H1 (cell line): ENCODE measurements at regions not wholly inside any gene's neighbourhood (a gene's known extent, or its start where the extent isn't known, plus 50 kb on each side); places are given as distances from the start of the nearest gene placed in this dataset.

Experiments used
- CTCF ChIA-PET: fragments of 300-600 bp; sonication (Branson Sonifier 250); formaldehyde crosslinking; loops from one replicate; lab custom pipeline; 2021; ENCODE audit not compliant: partially characterized antibody; lab: Charles Lee
- POLR2A ChIA-PET: fragments of 300-600 bp; sonication (Branson Sonifier 250); formaldehyde crosslinking; loops from one replicate; lab custom pipeline; 2021; ENCODE audit warnings: inconsistent platforms; ENCODE audit not compliant: partially characterized antibody; lab: Charles Lee
- DNase-seq, 2 experiments: peaks; one replicate each; pipeline versions ENCODE4 v3.0.0 to v3.0.0-alpha.2; 2010 to 2022; ENCODE audit warnings: low spot score in 2 of 2, low read depth in 1 of 2, mixed read lengths in 1 of 2
- FAIRE-seq: peaks from 2 replicates; lab custom pipeline; 2011; peaks lifted over from hg19 to GRCh38; lab: Jason Lieb, UNC
- H2AFZ ChIP-seq: 2 replicates; pipeline ENCODE4 v1.8.1; 2012; ENCODE audit warnings: low read length, inconsistent platforms
- H2AK5ac ChIP-seq: 2 replicates; pipeline ENCODE4 v1.6.1; 2013; ENCODE audit warnings: low read depth, low read length
- H2BK120ac ChIP-seq: replicated peaks from 2 replicates; pipeline ENCODE3; 2013; ENCODE audit warnings: low read depth, low read length, inconsistent platforms
- H2BK12ac ChIP-seq: 2 replicates; pipeline ENCODE4 v1.6.1; 2013; ENCODE audit warnings: low read depth, low read length
- H2BK15ac ChIP-seq: 2 replicates; pipeline ENCODE4 v1.6.1; 2013; ENCODE audit warnings: low read length
- H2BK20ac ChIP-seq: 2 replicates; pipeline ENCODE4 v1.6.1; 2013; ENCODE audit warnings: low read length
- H2BK5ac ChIP-seq: 2 replicates; pipeline ENCODE4 v1.6.1; 2013; ENCODE audit warnings: low read depth, low read length
- H3K14ac ChIP-seq: 2 replicates; pipeline ENCODE4 v1.6.1; 2013; ENCODE audit warnings: inconsistent platforms; ENCODE audit not compliant: insufficient read length
- H3K18ac ChIP-seq: 2 replicates; pipeline ENCODE4 v1.6.1; 2013; ENCODE audit warnings: low read length; ENCODE audit errors: extremely low read depth
- H3K23ac ChIP-seq: 2 replicates; pipeline ENCODE4 v1.6.1; 2013; ENCODE audit warnings: inconsistent platforms; ENCODE audit not compliant: insufficient read length
- H3K23me2 ChIP-seq: 2 replicates; pipeline ENCODE4 v1.6.1; 2013; ENCODE audit warnings: low read depth, low read length
- H3K27ac ChIP-seq: 2 replicates; pipeline ENCODE4 v1.6.1; 2011; ENCODE audit warnings: low read depth, low read length, inconsistent platforms
- H3K27me3 ChIP-seq, 4 experiments: replicated peaks in 1 of 4; 1 replicate in 1 of 4; 2 replicates in 3 of 4; pipeline versions ENCODE4 v1.6.1 to v1.8.1; 2011 to 2013; ENCODE audit warnings: low read length in 3 of 4, mild to moderate bottlenecking in 3 of 4, inconsistent platforms in 2 of 4, mixed read lengths in 2 of 4, moderate library complexity in 1 of 4; ENCODE audit not compliant: control insufficient read depth in 3 of 4, insufficient read depth in 3 of 4; ENCODE audit errors: extremely low read depth in 1 of 4
- H3K36me3 ChIP-seq, 4 experiments: 2 replicates each; pipeline versions ENCODE4 v1.6.1 to v1.8.1; 2011 to 2013; ENCODE audit warnings: mild to moderate bottlenecking in 4 of 4, low read length in 3 of 4, moderate library complexity in 2 of 4, control low read depth in 1 of 4, inconsistent platforms in 1 of 4; ENCODE audit not compliant: insufficient read depth in 4 of 4, control insufficient read depth in 2 of 4
- H3K4ac ChIP-seq: replicated peaks from 2 replicates; pipeline ENCODE3; 2013; ENCODE audit warnings: low read length, low read depth, mixed read lengths, inconsistent platforms; ENCODE audit not compliant: insufficient read length
- H3K4me1 ChIP-seq, 4 experiments: replicated peaks in 1 of 4; 1 replicate in 1 of 4; 2 replicates in 3 of 4; pipeline versions ENCODE4 v1.6.1 to v1.8.1; 2011 to 2013; ENCODE audit warnings: low read length in 3 of 4, inconsistent platforms in 2 of 4, mixed read lengths in 1 of 4; ENCODE audit not compliant: insufficient read depth in 4 of 4, control insufficient read depth in 3 of 4
- H3K4me2 ChIP-seq, 2 experiments: 2 replicates each; pipeline versions ENCODE4 v1.6.1 to v1.8.1; 2011 to 2013; ENCODE audit warnings: low read depth in 2 of 2, low read length in 2 of 2, control low read depth in 1 of 2, inconsistent platforms in 1 of 2, mild to moderate bottlenecking in 1 of 2; ENCODE audit not compliant: insufficient read depth in 1 of 2
- H3K4me3 ChIP-seq, 4 experiments: fragments of 200-600, 300-600 bp in 1 of 4; sonication (generic), shearing (Covaris generic), sonication (Bioruptor Twin) in 1 of 4; 2 replicates each; pipeline versions ENCODE4 v1.5.1 to v1.8.1; 2011 to 2016; ENCODE audit warnings: low read length in 4 of 4, low read depth in 3 of 4, control low read depth in 2 of 4, inconsistent platforms in 2 of 4, mild to moderate bottlenecking in 2 of 4, mixed read lengths in 1 of 4, moderate library complexity in 1 of 4; ENCODE audit not compliant: insufficient read depth in 2 of 4; ENCODE audit errors: extremely low read depth in 1 of 4
- H3K56ac ChIP-seq: replicated peaks from 2 replicates; pipeline ENCODE3; 2013; ENCODE audit warnings: low read depth, mild to moderate bottlenecking, mixed read lengths, low read length, inconsistent platforms; ENCODE audit not compliant: insufficient read length
- H3K79me1 ChIP-seq: 2 replicates; pipeline ENCODE4 v1.6.1; 2013; ENCODE audit warnings: low read depth, low read length, control low read depth
- H3K79me2 ChIP-seq, 2 experiments: 2 replicates each; pipeline versions ENCODE4 v1.6.1 to v1.8.1; 2012 to 2013; ENCODE audit warnings: low read length in 2 of 2, mild to moderate bottlenecking in 2 of 2, inconsistent platforms in 1 of 2; ENCODE audit not compliant: insufficient read depth in 2 of 2, control insufficient read depth in 1 of 2
- H3K9ac ChIP-seq, 4 experiments: replicated peaks in 1 of 4; 1 replicate in 1 of 4; 2 replicates in 3 of 4; pipeline versions ENCODE4 v1.6.1 to v1.8.1; 2011 to 2013; ENCODE audit warnings: low read depth in 3 of 4, low read length in 3 of 4, control low read depth in 2 of 4, mild to moderate bottlenecking in 2 of 4, moderate library complexity in 2 of 4, inconsistent platforms in 1 of 4; ENCODE audit errors: extremely low read depth in 1 of 4
- H3K9me3 ChIP-seq, 2 experiments: 2 replicates each; pipeline versions ENCODE4 v1.6.1 to v1.8.1; 2012 to 2013; ENCODE audit warnings: mild to moderate bottlenecking in 2 of 2, moderate library complexity in 2 of 2, control low read depth in 1 of 2, inconsistent platforms in 1 of 2, low read depth in 1 of 2, low read length in 1 of 2, mixed read lengths in 1 of 2; ENCODE audit not compliant: insufficient read depth in 2 of 2
- H4K20me1 ChIP-seq, 2 experiments: replicated peaks in 1 of 2; 2 replicates each; pipeline versions ENCODE3 to v1.8.1; 2011 to 2013; ENCODE audit warnings: inconsistent platforms in 2 of 2, low read length in 2 of 2, mild to moderate bottlenecking in 1 of 2; ENCODE audit not compliant: insufficient read depth in 2 of 2, control insufficient read depth in 1 of 2
- H4K5ac ChIP-seq: 2 replicates; pipeline ENCODE4 v1.6.1; 2013; ENCODE audit warnings: low read length, low read depth, mixed read lengths, inconsistent platforms; ENCODE audit not compliant: insufficient read length
- H4K8ac ChIP-seq: 2 replicates; pipeline ENCODE4 v1.8.0; 2013; ENCODE audit warnings: mild to moderate bottlenecking, moderate library complexity, low read length, inconsistent platforms; ENCODE audit not compliant: insufficient read depth; ENCODE audit errors: extremely low read depth
- H4K91ac ChIP-seq: replicated peaks from 2 replicates; pipeline ENCODE3; 2013; ENCODE audit warnings: low read length, mixed read lengths, inconsistent platforms; ENCODE audit not compliant: insufficient read length
- BACH1 ChIP-seq: IDR thresholded peaks from 2 replicates; pipeline ENCODE4 v1.6.1; 2012; ENCODE audit warnings: low read length, improper control_type of control experiment
- BCL11A ChIP-seq, 2 experiments: IDR thresholded peaks; one replicate each; pipeline ENCODE4 v1.6.1; 2011; ENCODE audit warnings: low read depth in 2 of 2, low read length in 2 of 2, mild to moderate bottlenecking in 2 of 2
- E2F6 ChIP-seq: IDR thresholded peaks from 2 replicates; pipeline ENCODE4 v1.6.1; 2012; ENCODE audit warnings: inconsistent platforms
- GTF2F1 ChIP-seq: IDR thresholded peaks from 2 replicates; pipeline ENCODE4 v1.6.1; 2012; ENCODE audit warnings: low read depth, low read length, improper control_type of control experiment, borderline replicate concordance
- HDAC2 ChIP-seq, 2 experiments: fragments of 300-600 bp in 1 of 2; sonication (generic) in 1 of 2; IDR thresholded peaks; 2 replicates each; pipeline ENCODE4 v1.6.1; 2011 to 2012; ENCODE audit warnings: low read depth in 2 of 2, low read length in 2 of 2, mild to moderate bottlenecking in 2 of 2, moderate library complexity in 2 of 2, borderline replicate concordance in 1 of 2, inconsistent platforms in 1 of 2
- NANOG ChIP-seq: IDR thresholded peaks from 2 replicates; pipeline ENCODE4 v1.6.1; 2011; ENCODE audit warnings: low read length, low read depth, mild to moderate bottlenecking, inconsistent platforms; ENCODE audit not compliant: insufficient read depth, poor library complexity, severe bottlenecking
- POLR2A ChIP-seq, 2 experiments: IDR thresholded peaks; 1 replicate in 1 of 2; 2 replicates in 1 of 2; pipeline ENCODE4 v1.6.1; 2011; ENCODE audit warnings: low read depth in 2 of 2, low read length in 2 of 2, mild to moderate bottlenecking in 2 of 2; ENCODE audit errors: control extremely low read depth in 1 of 2
- POLR2AphosphoS5 ChIP-seq: IDR thresholded peaks from 2 replicates; pipeline ENCODE4 v1.6.1; 2011; ENCODE audit warnings: low read depth, low read length
- RBBP5 ChIP-seq: IDR thresholded peaks from 2 replicates; pipeline ENCODE4 v1.7.1; 2012; ENCODE audit warnings: low read depth, mild to moderate bottlenecking, inconsistent platforms, low read length, moderate library complexity, borderline replicate concordance
- SRF ChIP-seq: IDR thresholded peaks from 2 replicates; pipeline ENCODE4 v1.6.1; 2011; ENCODE audit warnings: mild to moderate bottlenecking, low read depth, low read length, moderate library complexity
- TAF1 ChIP-seq: IDR thresholded peaks from 2 replicates; pipeline ENCODE4 v1.6.1; 2011; ENCODE audit warnings: mild to moderate bottlenecking, low read depth, low read length
- WGBS, 2 experiments: shearing (Covaris generic) in 1 of 2; methylation state at CpG; one replicate each; pipeline versions ENCODE4 v1.1.6 to v1.1.7; 2013 to 2015; ENCODE audit warnings: low lambda C conversion rate in 2 of 2, mixed read lengths in 2 of 2, inconsistent platforms in 1 of 2, low coverage in 1 of 2, missing lambda C conversion rate in 1 of 2; ENCODE audit not compliant: insufficient replicate concordance in 2 of 2, insufficient coverage in 1 of 2, insufficient read length in 1 of 2; ENCODE audit errors: extremely low coverage in 1 of 2, missing lambda C conversion rate in 1 of 2; 5-methylcytosine and 5-hydroxymethylcytosine counted together

GRCh38 chr11:33488971-33489370 lies 211.7 kb downstream of the C11orf91 start:
- Histone ChIP-seq H2BK12ac (no peak overlapping the region), H4K5ac (no peak overlapping the region), H3K27me3 (no peaks in the 10 kb centered on the region; a peak in 1 of 7 replicates), H3K9me3 (no peaks in the 10 kb centered on the region), H2BK20ac (no peak overlapping the region), H3K9ac (no peak overlapping the region), H3K79me2 (no peaks in the 10 kb centered on the region), H3K27ac (no peak overlapping the region), H2AFZ (no peak overlapping the region), H3K23ac (no peak overlapping the region), H3K4me2 (no peak overlapping the region), H3K56ac (no peak overlapping the region), H3K79me1 (no peaks in the 10 kb centered on the region), H3K14ac (no peak overlapping the region), H3K36me3 (no peaks in the 10 kb centered on the region), H3K23me2 (no peaks in the 10 kb centered on the region; the same call in 1 of the 2 replicates), H4K20me1 (no peaks in the 10 kb centered on the region), H3K4me1 (peaks cover 0 to 8% (median 3%) of the 10 kb centered on the region in 4 experiments; a peak in 4 of 7 replicates), H2BK15ac (no peak overlapping the region), H2BK5ac (no peak overlapping the region), H3K4ac (no peak overlapping the region), H4K8ac (no peak overlapping the region), H2AK5ac (no peak overlapping the region), H3K4me3 (no peak overlapping the region), H3K18ac (no peak overlapping the region), H4K91ac (no peak overlapping the region), H2BK120ac (no peak overlapping the region)
- WGBS, 2 experiments, result 84% methylated on average over 3 of the region's 3 CpGs; no CpG with 5 or more reads in 1 of the 2 experiments
- ChIA-PET CTCF (no interaction called here), POLR2A (no interaction called here)
- DNase-seq, result no peak
- no peak for FAIRE-seq
- no peak for TF ChIP-seq RBBP5
- no peak for TF ChIP-seq E2F6
- TF ChIP-seq POLR2A (IDR thresholded peaks at IDR 0.05; ENCODE audit: control extremely low read depth in 1 of 2, low read depth in 2 of 2, low read length in 2 of 2), result no peak
- no peak for TF ChIP-seq TAF1
- no peak for TF ChIP-seq POLR2AphosphoS5
- no peak for TF ChIP-seq BCL11A (IDR thresholded peaks at IDR 0.05; ENCODE audit: low read depth in 2 of 2, low read length in 2 of 2)
- TF ChIP-seq GTF2F1, result no peak
- no peak for TF ChIP-seq NANOG
- TF ChIP-seq HDAC2 (IDR thresholded peaks at IDR 0.05; ENCODE audit: borderline replicate concordance in 1 of 2, low read depth in 2 of 2, low read length in 2 of 2), result no peak
- no peak for TF ChIP-seq BACH1
- no peak for TF ChIP-seq SRF
- TF ChIP-seq, all 59 proteins: peak for 0
